Stimulated activated CD4-positive, alpha-beta T cell treated with anti-CD3 and anti-CD28 coated beads, Interleukin-4, amount 100 ng/mL, for 48 hours (primary cell): ENCODE measurements at regions not wholly inside any gene's neighbourhood (a gene's known extent, or its start where the extent isn't known, plus 50 kb on each side); places are given as distances from the start of the nearest gene placed in this dataset.
"Not testable (repeated sequence)": the region's sequence is repeated elsewhere in the genome, so short reads cannot be mapped to it uniquely, and the experiment has no call there.

Experiments used
- DNase-seq, 2 donors: peaks; one replicate each; pipeline ENCODE4 v3.0.0-alpha.2; 2020; ENCODE audit warnings: low read depth in 2 of 2

GRCh38 chr3:158882445-158882844 is 80.6 kb downstream of the MFSD1 start:
- no peak for DNase-seq

GRCh38 chr3:158896729-158897128 is 94.9 kb downstream of the MFSD1 start:
- DNase-seq = no peak

GRCh38 chr3:158906749-158907148 is 104.9 kb downstream of the MFSD1 start:
- DNase-seq = no peak

DNA sequence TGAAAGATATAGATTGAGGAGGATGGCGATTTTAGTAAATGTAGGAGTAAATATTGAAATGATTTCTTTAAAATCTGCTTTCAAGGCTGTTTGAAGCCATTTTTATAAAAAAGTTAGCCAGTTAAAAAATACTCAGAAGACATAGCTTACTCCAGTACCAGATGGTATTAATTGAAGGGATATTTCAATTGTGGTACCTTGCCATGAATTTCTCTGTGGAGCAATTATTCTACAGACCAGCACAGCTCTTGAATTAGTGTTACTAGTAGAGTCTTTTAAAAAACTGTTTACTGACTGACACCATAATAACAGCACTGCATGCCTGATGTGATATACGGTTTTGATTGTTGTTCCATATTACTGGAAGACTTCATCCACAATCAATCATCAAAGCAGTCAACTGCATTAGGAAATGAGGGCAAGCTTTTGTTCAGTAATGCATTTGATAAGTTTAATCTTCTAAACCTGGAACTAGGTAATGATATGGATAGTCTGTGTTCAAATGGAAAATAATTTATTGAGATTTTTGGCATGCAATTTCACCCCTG is 106.4 kb downstream of the MFSD1 start:
- no peak for DNase-seq

GRCh38 chr3:158909870-158910269 is 108.0 kb downstream of the MFSD1 start:
- DNase-seq = no peak

- DNase-seq = no peak
Observed at GRCh38 chr3:158911586-158911985, 109.7 kb downstream of the MFSD1 start.

DNA sequence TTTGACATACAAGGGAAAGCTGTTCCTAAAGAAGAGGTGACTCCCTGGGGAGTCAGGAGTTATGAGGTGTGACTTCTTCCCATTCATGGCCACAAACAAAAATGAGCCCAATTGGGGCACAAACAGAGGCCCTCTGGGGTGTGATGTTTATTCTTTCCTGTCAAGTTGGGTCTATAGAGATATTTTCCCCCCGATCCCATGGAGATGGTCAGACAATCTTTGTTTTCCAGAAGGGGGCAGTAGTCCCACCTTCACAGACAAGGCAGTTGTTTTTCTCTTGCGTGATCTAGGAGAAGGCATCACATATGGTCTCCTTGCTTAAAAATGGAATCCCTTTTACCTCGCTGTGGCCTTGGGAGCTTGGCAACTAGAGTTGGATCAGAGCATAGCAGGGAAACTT is 110.3 kb downstream of the MFSD1 start:
- DNase-seq = no peak

GRCh38 chr3:158912621-158913020 is 110.8 kb downstream of the MFSD1 start:
- no peak for DNase-seq

DNA sequence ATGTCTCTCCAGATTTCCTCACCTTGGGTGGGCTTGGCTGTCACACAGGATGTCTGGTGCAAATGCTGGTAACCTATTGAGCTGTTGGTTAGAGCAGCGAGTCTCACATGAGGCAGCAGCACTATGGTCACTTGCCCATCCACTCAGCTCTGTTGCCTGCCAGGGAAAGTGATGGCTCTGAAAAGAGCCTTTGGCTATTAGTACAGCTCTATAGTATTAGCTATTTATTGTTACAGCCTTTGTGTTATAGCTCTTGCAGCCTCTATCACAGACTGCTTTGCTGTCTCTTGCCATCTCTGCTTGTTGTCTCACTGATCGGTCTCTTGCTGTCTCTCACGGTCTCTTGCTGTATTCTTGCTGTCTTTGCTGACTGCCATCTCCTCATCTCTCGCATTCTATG is 114.3 kb downstream of the MFSD1 start:
- DNase-seq = no peak

GRCh38 chr3:158918008-158918407 is 116.2 kb downstream of the MFSD1 start:
- DNase-seq = peak; percentile 4

DNA sequence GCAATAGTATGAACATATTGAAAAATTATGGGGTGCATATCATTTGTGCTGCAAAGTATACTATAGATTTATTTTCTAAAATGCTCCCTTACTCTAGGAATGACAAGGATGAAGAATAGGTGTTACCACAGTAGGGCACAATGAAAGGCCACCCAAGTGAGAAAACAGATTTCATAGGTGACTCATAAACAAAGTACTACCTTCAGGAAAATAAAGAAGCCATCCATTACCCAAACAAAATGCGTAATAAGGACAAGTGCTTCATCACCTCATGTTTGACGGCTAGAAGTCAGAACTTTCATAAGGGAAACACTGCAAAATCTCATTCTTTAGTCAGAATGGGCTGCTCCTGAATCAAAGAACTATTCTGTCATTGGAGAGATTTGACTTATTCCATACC is 116.6 kb downstream of the MFSD1 start:
- no peak for DNase-seq

DNA sequence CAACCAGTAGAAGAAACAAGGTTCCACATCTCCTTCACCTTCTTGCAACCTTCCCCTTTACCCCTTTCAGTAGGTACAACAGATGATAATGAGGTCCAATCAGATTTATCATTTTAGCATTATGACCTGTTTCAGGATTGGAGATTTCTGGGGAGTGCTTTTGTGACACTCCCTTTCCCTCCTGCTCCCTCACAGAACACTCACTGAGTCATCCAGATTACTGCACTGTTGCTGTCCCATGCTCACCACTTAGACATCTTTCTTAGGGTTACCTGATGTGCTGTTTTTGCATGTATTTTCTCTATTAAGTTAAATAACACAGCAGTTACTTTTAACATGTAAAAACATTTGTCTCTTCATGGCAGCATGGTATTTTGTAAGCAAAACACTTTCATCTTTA is 118.5 kb downstream of the MFSD1 start:
- DNase-seq = no peak

DNA sequence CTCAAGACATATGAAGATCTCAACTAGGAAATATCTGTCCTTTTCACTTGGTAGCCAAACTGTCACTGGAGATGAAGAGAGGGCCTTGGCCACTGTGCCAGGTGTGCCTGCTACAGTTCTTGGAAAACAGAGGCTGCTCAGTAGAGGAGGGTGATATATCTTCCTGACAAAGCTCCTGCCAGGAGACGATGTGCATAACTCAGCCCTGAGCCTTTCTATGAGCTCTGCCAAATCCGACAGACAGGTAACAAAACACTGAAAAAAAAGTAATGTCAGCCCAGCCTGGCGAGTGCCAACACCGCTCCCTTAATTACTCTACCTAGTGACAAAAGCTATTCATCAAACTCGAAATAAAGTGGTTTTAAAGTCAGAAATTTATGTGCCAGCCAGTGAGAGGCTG is 123.2 kb downstream of the MFSD1 start:
- DNase-seq = no peak

DNA sequence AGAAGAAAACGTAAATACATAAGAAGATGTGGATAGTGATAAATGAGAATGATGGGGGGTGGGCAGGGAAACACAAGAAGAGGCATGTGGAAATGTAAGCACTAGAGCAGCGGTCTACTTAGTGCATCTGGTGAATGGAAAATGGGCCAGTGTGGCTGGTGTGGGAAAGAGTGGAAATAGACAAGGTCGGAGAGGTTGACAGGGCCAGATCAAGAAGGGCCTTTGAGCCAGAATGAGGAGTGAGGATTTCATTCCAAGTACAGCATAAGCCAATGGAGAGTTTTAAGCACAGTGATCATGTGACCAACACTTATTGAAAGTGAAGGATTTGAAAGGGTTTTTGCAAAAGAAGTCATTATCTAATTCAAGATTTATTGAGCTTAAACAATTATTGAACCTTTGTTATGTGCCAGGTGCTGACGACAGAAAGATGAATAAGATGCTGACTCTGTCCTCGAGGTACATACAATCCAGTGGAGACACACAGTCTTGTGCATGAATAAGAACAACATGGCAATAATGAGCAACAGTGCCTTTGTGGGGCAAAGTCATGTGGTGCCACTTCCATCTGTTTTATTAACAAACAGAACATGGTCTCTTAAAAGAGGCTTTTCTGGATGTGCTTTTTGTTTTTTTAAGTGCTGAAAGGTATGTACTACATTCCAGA is 124.1 kb downstream of the MFSD1 start:
- no peak for DNase-seq

- DNase-seq = no peak
Observed at GRCh38 chr3:158935846-158936245, 134.0 kb downstream of the MFSD1 start.

DNA sequence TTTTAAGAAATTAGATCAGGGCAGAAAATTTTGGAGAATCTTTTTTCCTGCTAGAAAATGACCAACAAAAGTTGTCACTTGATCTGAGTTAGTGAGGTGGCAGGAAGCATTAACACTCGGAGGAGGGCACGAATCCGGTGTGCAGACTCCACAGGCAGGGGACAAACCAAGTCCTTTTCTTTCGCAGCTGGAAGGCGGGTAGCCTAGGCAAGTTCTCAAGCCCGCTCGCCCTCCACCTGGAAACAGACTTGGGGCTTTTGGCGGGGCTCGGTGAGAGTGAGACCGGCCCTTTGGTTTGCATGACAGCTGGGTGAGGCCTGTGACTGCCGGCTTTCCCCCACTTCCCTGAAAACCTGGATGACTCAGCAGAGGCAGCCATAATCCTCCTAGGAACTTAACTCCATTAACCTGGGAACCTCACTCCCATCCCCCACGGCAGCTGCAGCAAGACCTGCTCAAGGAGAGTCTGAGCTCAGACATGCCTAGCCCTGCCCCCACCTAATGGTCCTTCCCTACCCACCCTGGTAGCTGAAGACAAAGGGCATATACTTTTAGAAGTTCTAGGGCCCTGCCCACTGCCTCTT is 134.8 kb downstream of the MFSD1 start:
- DNase-seq = no peak

GRCh38 chr3:158950178-158950901 is 148.5 kb downstream of the MFSD1 start:
- DNase-seq = no peak

DNA sequence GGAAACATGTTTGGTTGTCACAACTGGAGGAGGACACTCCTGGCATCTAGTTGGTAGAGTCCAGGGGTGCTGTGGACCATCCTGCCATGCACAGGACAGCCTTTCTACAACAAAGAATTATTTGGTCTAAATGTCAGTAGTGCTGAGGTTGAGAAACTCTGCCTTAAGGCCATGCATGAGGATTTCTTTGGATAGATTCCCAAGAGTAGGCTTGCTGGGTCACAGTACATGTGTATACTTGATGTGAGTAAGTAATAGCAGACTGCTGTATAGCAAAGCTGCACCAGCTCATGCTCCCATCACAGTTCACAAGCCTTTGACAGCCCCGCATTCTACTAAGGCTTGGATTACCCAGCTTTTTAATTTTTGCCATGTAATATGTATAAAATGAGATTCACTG is 151.3 kb downstream of the MFSD1 start:
- no peak for DNase-seq

- no peak for DNase-seq
Observed at GRCh38 chr3:158954420-158954819, 152.6 kb downstream of the MFSD1 start.

- not testable (repeated sequence) for DNase-seq
Observed at GRCh38 chr3:158957777-158958176, 155.9 kb downstream of the MFSD1 start.

DNA sequence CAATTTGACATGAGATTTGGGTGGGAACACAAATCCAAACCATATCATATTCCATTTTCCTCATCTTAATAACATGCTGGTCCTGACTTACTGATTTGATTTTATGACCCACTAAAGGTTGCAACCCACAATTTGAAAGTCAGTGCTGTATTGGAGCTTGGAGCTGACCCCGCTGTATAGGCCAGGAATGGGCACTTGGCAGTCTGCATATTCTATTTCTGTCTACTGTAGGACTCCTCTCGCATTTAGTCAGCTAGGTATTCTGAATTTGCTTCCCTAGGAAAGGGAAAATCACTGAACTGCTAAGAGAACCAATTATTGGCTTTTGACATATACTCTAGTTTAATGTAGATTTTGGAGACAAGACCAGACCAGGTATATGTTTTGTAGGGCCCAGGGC is 157.0 kb downstream of the MFSD1 start:
- DNase-seq = no peak

- no peak for DNase-seq
Observed at GRCh38 chr3:158961471-158961870, 159.6 kb downstream of the MFSD1 start.

- no peak for DNase-seq
Observed at GRCh38 chr3:158961911-158962310, 160.1 kb downstream of the MFSD1 start.
